ENCODE measurements at regions not wholly inside any gene's neighbourhood (a gene's known extent, or its start where the extent isn't known, plus 50 kb on each side); places are given as distances from the start of the nearest gene placed in this dataset.

DNA sequence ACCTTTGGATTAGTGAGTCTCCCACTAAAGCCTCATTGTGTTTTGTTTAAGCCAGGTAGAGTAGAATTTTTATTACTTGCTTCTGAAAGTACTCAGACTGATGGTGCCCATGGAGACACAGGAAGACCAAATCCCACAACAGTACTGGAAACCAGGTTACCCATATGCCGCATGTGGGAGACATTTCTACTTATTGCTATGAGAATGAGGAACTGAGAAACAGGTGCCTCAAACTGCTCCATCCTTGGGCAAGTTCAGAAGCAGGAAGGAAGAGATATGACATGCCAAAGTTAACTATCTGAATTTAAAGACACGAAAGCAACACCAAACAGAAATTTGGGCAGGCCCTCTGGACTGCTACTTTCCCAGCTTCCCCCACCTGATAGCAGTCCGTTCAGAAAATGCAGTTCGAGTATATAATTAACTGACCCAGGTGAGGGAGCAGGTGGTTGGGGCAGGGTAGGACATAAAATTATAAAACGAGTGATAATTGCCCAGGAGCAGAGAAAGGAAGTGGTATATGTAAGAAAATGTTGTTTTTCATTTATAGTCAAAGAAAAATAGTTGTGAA is 382.3 kb upstream of the MTPN start:
- no peak overlapping the region for H3K4me3 ChIP-seq (ENCODE audit: low read depth in 2 of 2, low read length in 2 of 2)
- no peaks in the 10 kb centered on the region for H3K9me3 ChIP-seq (ENCODE audit: control insufficient read depth, insufficient read depth, low read depth, low read length)
- intact Hi-C loops (cut with micrococcal nuclease; ENCODE audit: unreplicated experiment) (no loop called here), in situ Hi-C loops (cut with HindIII; ENCODE audit: low pct_unique_long_range_greater_than_20kb, low sequenced_read_pairs) (no loop called here)
- no peaks in the 10 kb centered on the region for H3K4me1 ChIP-seq (ENCODE audit: control insufficient read depth, insufficient read depth, low read length)
- no peaks in the 10 kb centered on the region for H3K36me3 ChIP-seq (ENCODE audit: control insufficient read depth, insufficient read depth, low read length)
- no TSS peak for BruUV-seq (replicated peaks)
- DNase-seq (ENCODE audit: low read depth, low spot score) (no peak), ATAC-seq (no peak)
- TF ChIP-seq, protein P1, sequence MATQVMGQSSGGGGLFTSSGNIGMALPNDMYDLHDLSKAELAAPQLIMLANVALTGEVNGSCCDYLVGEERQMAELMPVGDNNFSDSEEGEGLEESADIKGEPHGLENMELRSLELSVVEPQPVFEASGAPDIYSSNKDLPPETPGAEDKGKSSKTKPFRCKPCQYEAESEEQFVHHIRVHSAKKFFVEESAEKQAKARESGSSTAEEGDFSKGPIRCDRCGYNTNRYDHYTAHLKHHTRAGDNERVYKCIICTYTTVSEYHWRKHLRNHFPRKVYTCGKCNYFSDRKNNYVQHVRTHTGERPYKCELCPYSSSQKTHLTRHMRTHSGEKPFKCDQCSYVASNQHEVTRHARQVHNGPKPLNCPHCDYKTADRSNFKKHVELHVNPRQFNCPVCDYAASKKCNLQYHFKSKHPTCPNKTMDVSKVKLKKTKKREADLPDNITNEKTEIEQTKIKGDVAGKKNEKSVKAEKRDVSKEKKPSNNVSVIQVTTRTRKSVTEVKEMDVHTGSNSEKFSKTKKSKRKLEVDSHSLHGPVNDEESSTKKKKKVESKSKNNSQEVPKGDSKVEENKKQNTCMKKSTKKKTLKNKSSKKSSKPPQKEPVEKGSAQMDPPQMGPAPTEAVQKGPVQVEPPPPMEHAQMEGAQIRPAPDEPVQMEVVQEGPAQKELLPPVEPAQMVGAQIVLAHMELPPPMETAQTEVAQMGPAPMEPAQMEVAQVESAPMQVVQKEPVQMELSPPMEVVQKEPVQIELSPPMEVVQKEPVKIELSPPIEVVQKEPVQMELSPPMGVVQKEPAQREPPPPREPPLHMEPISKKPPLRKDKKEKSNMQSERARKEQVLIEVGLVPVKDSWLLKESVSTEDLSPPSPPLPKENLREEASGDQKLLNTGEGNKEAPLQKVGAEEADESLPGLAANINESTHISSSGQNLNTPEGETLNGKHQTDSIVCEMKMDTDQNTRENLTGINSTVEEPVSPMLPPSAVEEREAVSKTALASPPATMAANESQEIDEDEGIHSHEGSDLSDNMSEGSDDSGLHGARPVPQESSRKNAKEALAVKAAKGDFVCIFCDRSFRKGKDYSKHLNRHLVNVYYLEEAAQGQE (IDR thresholded peaks at IDR 0.05; ENCODE audit: insufficient read depth in 1 of 2, low read depth in 2 of 2, low read length in 1 of 2) = no peak
- TF ChIP-seq TCF7L2 (IDR thresholded peaks at IDR 0.05; ENCODE audit: low read depth, low read length) (no peak), POLR2AphosphoS5 (IDR thresholded peaks at IDR 0.05; ENCODE audit: low read depth, low read length) (no peak), SIN3A (IDR thresholded peaks at IDR 0.05; ENCODE audit: borderline replicate concordance, insufficient read depth, low read depth, low read length) (no peak)
- TF ChIP-seq, protein P2, sequence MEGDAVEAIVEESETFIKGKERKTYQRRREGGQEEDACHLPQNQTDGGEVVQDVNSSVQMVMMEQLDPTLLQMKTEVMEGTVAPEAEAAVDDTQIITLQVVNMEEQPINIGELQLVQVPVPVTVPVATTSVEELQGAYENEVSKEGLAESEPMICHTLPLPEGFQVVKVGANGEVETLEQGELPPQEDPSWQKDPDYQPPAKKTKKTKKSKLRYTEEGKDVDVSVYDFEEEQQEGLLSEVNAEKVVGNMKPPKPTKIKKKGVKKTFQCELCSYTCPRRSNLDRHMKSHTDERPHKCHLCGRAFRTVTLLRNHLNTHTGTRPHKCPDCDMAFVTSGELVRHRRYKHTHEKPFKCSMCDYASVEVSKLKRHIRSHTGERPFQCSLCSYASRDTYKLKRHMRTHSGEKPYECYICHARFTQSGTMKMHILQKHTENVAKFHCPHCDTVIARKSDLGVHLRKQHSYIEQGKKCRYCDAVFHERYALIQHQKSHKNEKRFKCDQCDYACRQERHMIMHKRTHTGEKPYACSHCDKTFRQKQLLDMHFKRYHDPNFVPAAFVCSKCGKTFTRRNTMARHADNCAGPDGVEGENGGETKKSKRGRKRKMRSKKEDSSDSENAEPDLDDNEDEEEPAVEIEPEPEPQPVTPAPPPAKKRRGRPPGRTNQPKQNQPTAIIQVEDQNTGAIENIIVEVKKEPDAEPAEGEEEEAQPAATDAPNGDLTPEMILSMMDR (IDR thresholded peaks at IDR 0.05) = no peak
- ChIA-PET CTCF (no interaction called here), POLR2A (no interaction called here)
- H3K27me3 ChIP-seq (ENCODE audit: control insufficient read depth, insufficient read depth, low read length) = no peaks in the 10 kb centered on the region
- H3K27ac ChIP-seq (ENCODE audit: low read length) = no peak overlapping the region

DNA sequence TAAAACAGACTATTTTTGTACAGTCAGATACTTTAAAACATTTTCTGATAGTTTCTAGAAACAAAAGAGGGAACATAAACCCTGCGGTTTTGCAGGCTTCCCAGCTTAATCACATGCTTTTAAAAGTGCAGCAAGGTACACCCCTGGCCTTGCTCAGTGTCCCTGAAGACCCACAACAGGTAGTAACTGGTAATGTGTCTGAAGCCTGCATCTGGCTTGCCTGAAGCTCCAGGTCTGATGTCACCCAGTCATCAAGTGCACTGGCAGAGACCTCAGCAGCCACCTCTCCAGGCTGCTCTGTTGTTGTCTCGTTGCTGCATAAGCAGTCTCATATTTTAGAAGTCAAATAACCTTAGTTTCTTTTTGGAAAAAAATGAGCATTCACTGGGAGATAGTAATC is 376.1 kb upstream of the MTPN start:
- Histone ChIP-seq H3K36me3 (ENCODE audit: control insufficient read depth, insufficient read depth, low read length) (no peaks in the 10 kb centered on the region), H3K27ac (ENCODE audit: low read length) (no peak overlapping the region), H3K4me3 (ENCODE audit: low read depth in 2 of 2, low read length in 2 of 2) (no peak overlapping the region), H3K4me1 (ENCODE audit: control insufficient read depth, insufficient read depth, low read length) (no peaks in the 10 kb centered on the region), H3K27me3 (ENCODE audit: control insufficient read depth, insufficient read depth, low read length) (no peaks in the 10 kb centered on the region), H3K9me3 (ENCODE audit: control insufficient read depth, insufficient read depth, low read depth, low read length) (no peaks in the 10 kb centered on the region)
- intact Hi-C loops (cut with micrococcal nuclease; ENCODE audit: unreplicated experiment) = no loop called here
- BruUV-seq (replicated peaks) = no TSS peak
- TF ChIP-seq, protein P2 (IDR thresholded peaks at IDR 0.05) = no peak
- TF ChIP-seq, protein P1 (IDR thresholded peaks at IDR 0.05; ENCODE audit: insufficient read depth in 1 of 2, low read depth in 2 of 2, low read length in 1 of 2) = no peak
- TF ChIP-seq POLR2AphosphoS5 (IDR thresholded peaks at IDR 0.05; ENCODE audit: low read depth, low read length) = no peak
- no peak for TF ChIP-seq TCF7L2 (IDR thresholded peaks at IDR 0.05; ENCODE audit: low read depth, low read length)
- no peak for TF ChIP-seq SIN3A (IDR thresholded peaks at IDR 0.05; ENCODE audit: borderline replicate concordance, insufficient read depth, low read depth, low read length)
- DNase-seq (ENCODE audit: low read depth, low spot score) (no peak), ATAC-seq (no peak)
- ChIA-PET POLR2A (no interaction called here), CTCF (no interaction called here)
- in situ Hi-C loops (cut with HindIII; ENCODE audit: low pct_unique_long_range_greater_than_20kb, low sequenced_read_pairs) = no loop called here

Data from Panc1 (cell line).